Activated naive CD4-positive, alpha-beta T cell treated with anti-CD3 and anti-CD28 coated beads, Interleukin-2, amount 50 U/mL, for 72 hours (primary cell): ENCODE measurements at regions not wholly inside any gene's neighbourhood (a gene's known extent, or its start where the extent isn't known, plus 50 kb on each side); places are given as distances from the start of the nearest gene placed in this dataset.
A peak's percentile ranks its signal among the peaks of the same experiment; 100 is the strongest.

Experiments used
- ATAC-seq, 2 donors: fragments of 150-1000 bp; cut with Tn5 transposase; 2 replicates each; pipeline ENCODE4 v1.10.0; 2021; ENCODE audit warnings: mild to moderate bottlenecking in 2 of 2, moderate library complexity in 2 of 2
- DNase-seq, 2 donors: peaks; one replicate each; pipeline ENCODE4 v3.0.0; 2021 to 2022; ENCODE audit warnings: low spot score in 2 of 2
- H3K27ac Mint-ChIP-seq, 2 donors: one replicate each; pipeline ENCODE4 v1.8.0; 2022; ENCODE audit warnings: mild to moderate bottlenecking in 2 of 2, mixed read lengths in 2 of 2
- H3K36me3 Mint-ChIP-seq, 2 donors: one replicate each; pipeline ENCODE4 v1.8.0; 2022; ENCODE audit warnings: mixed read lengths in 2 of 2
- H3K9me3 Mint-ChIP-seq, 2 donors: one replicate each; pipeline ENCODE4 v1.8.0; 2022; ENCODE audit warnings: mixed read lengths in 2 of 2

- H3K36me3 Mint-ChIP-seq: no peaks in the 10 kb centered on the region
- no peak for DNase-seq
- no peak overlapping the region for H3K27ac Mint-ChIP-seq
- H3K9me3 Mint-ChIP-seq: no peaks in the 10 kb centered on the region
- no peak for ATAC-seq
Observed at GRCh38 chr20:40452758-40453157, 236.3 kb downstream of the MAFB start.

GRCh38 chr20:40451552-40451951 lies 237.5 kb downstream of the MAFB start:
- Mint-ChIP-seq H3K27ac (no peak overlapping the region), H3K36me3 (no peaks in the 10 kb centered on the region), H3K9me3 (no peaks in the 10 kb centered on the region)
- no peak for ATAC-seq
- DNase-seq: no peak

- DNase-seq: no peak
- Mint-ChIP-seq H3K36me3 (no peaks in the 10 kb centered on the region), H3K27ac (no peak overlapping the region), H3K9me3 (no peaks in the 10 kb centered on the region)
- no peak for ATAC-seq
Observed at GRCh38 chr20:40449974-40450616, 238.9 kb downstream of the MAFB start.

- H3K9me3 Mint-ChIP-seq: no peaks in the 10 kb centered on the region
- H3K27ac Mint-ChIP-seq: no peak overlapping the region
- DNase-seq (no peak), ATAC-seq (no peak)
- H3K36me3 Mint-ChIP-seq: no peaks in the 10 kb centered on the region
Observed at GRCh38 chr20:40449144-40449690, 239.8 kb downstream of the MAFB start.

- Mint-ChIP-seq H3K9me3 (no peaks in the 10 kb centered on the region), H3K27ac (no peak overlapping the region), H3K36me3 (no peaks in the 10 kb centered on the region)
- ATAC-seq: no peak
- DNase-seq: no peak
Observed at GRCh38 chr20:40446888-40447287, 242.1 kb downstream of the MAFB start.

GRCh38 chr20:40444516-40444915 lies 244.5 kb downstream of the MAFB start:
- Mint-ChIP-seq H3K27ac (no peak overlapping the region), H3K36me3 (no peaks in the 10 kb centered on the region), H3K9me3 (no peaks in the 10 kb centered on the region)
- ATAC-seq (no peak), DNase-seq (no peak)

- DNase-seq (no peak), ATAC-seq (no peak)
- Mint-ChIP-seq H3K9me3 (no peaks in the 10 kb centered on the region), H3K36me3 (no peaks in the 10 kb centered on the region), H3K27ac (no peak overlapping the region)
Observed at GRCh38 chr20:40443753-40444152, 245.3 kb downstream of the MAFB start.

GRCh38 chr20:40442181-40442963 lies 246.7 kb downstream of the MAFB start:
- H3K36me3 Mint-ChIP-seq: no peaks in the 10 kb centered on the region
- no peak for ATAC-seq
- no peaks in the 10 kb centered on the region for H3K9me3 Mint-ChIP-seq
- no peak for DNase-seq
- peak overlapping the region in 1 of 2 donors; percentile 6 for H3K27ac Mint-ChIP-seq

- Mint-ChIP-seq H3K9me3 (no peaks in the 10 kb centered on the region), H3K36me3 (no peaks in the 10 kb centered on the region)
- ATAC-seq: no peak
Observed at GRCh38 chr20:40441771-40442170, 247.3 kb downstream of the MAFB start.

GRCh38 chr20:40438161-40438830 lies 250.7 kb downstream of the MAFB start:
- ATAC-seq: no peak
- Mint-ChIP-seq H3K9me3 (no peaks in the 10 kb centered on the region), H3K36me3 (no peaks in the 10 kb centered on the region)

More at GRCh38 chr20:40441771-40442170, 247.3 kb downstream of the MAFB start:
- no peak overlapping the region for H3K27ac Mint-ChIP-seq
- no peak for DNase-seq

GRCh38 chr20:40436011-40436410 lies 253.0 kb downstream of the MAFB start:
- no peak for ATAC-seq
- no peaks in the 10 kb centered on the region for H3K36me3 Mint-ChIP-seq

More at GRCh38 chr20:40438161-40438830, 250.7 kb downstream of the MAFB start:
- DNase-seq: no peak
- H3K27ac Mint-ChIP-seq: no peak overlapping the region

GRCh38 chr20:40435146-40435895 lies 253.7 kb downstream of the MAFB start:
- Mint-ChIP-seq H3K27ac (no peak overlapping the region), H3K36me3 (no peaks in the 10 kb centered on the region), H3K9me3 (no peaks in the 10 kb centered on the region)
- DNase-seq (no peak), ATAC-seq (no peak)

More at GRCh38 chr20:40436011-40436410, 253.0 kb downstream of the MAFB start:
- H3K27ac Mint-ChIP-seq: no peak overlapping the region
- H3K9me3 Mint-ChIP-seq: no peaks in the 10 kb centered on the region
- no peak for DNase-seq

GRCh38 chr20:40434122-40434521 lies 254.9 kb downstream of the MAFB start:
- H3K27ac Mint-ChIP-seq: no peak overlapping the region
- ATAC-seq (no peak), DNase-seq (no peak)
- H3K36me3 Mint-ChIP-seq: no peaks in the 10 kb centered on the region
- H3K9me3 Mint-ChIP-seq: no peaks in the 10 kb centered on the region

- Mint-ChIP-seq H3K9me3 (no peaks in the 10 kb centered on the region), H3K36me3 (no peaks in the 10 kb centered on the region), H3K27ac (peak overlapping the region in 1 of 2 donors; percentile 40)
- DNase-seq: no peak
- no peak for ATAC-seq
Observed at GRCh38 chr20:40433341-40433861, 255.6 kb downstream of the MAFB start.

GRCh38 chr20:40431611-40432010 lies 257.4 kb downstream of the MAFB start:
- Mint-ChIP-seq H3K27ac (no peak overlapping the region), H3K36me3 (no peaks in the 10 kb centered on the region), H3K9me3 (no peaks in the 10 kb centered on the region)
- no peak for ATAC-seq
- DNase-seq: no peak

GRCh38 chr20:40431112-40431511 lies 257.9 kb downstream of the MAFB start:
- no peaks in the 10 kb centered on the region for H3K9me3 Mint-ChIP-seq
- no peak for DNase-seq
- no peaks in the 10 kb centered on the region for H3K36me3 Mint-ChIP-seq
- H3K27ac Mint-ChIP-seq: no peak overlapping the region
- ATAC-seq: no peak
